GM12878 (cell line): ENCODE measurements at regions not wholly inside any gene's neighbourhood (a gene's known extent, or its start where the extent isn't known, plus 50 kb on each side); places are given as distances from the start of the nearest gene placed in this dataset.

Experiments used
- ATAC-seq: fragments of 200-7000 bp; cut with Tn5 transposase; 3 replicates; pipeline ENCODE4 v1.9.1; 2020; ENCODE audit warnings: mild to moderate bottlenecking, moderate library complexity
- BruUV-seq: library from RNA; stranded (reverse); fragments of 400-500 nt; replicated peaks from 2 replicates; lab custom pipeline; 2021; lab: Mats Ljungman, UMichigan
- CTCF ChIA-PET: fragments of 300-600 bp; sonication (Branson Sonifier 250); formaldehyde crosslinking; extraction: SDS; loops from one replicate; lab custom pipeline; 2021; ENCODE audit warnings: inconsistent platforms; lab: Yijun Ruan, JAX
- POLR2A ChIA-PET: fragments of 350-600 bp; formaldehyde crosslinking; extraction: SDS; loops from one replicate; lab custom pipeline; 2021; ENCODE audit warnings: inconsistent platforms; lab: Charles Lee
- RAD21 ChIA-PET: fragments of 300-600 bp; sonication (Branson Sonifier 250); formaldehyde crosslinking; loops from one replicate; lab custom pipeline; 2023; ENCODE audit warnings: antibody characterized with exemption; ENCODE audit not compliant: unreplicated experiment; lab: Charles Lee
- SMC1A ChIA-PET: fragments of 300-600 bp; sonication (Branson Sonifier 250); formaldehyde crosslinking; loops from one replicate; lab custom pipeline; 2023; ENCODE audit not compliant: unreplicated experiment, uncharacterized antibody; lab: Charles Lee
- DNase-seq: peaks from one replicate; pipeline ENCODE4 v3.0.0-alpha.2; 2011; ENCODE audit warnings: low read depth, low spot score
- FAIRE-seq: peaks from 3 replicates; lab custom pipeline; 2011; peaks lifted over from hg19 to GRCh38; lab: Jason Lieb, UNC
- H2AFZ ChIP-seq: 2 replicates; pipeline ENCODE4 v1.6.0; 2011; ENCODE audit warnings: low read depth, low read length, control low read depth; ENCODE audit not compliant: control insufficient read depth
- H3K27ac ChIP-seq: 2 replicates; pipeline ENCODE4 v1.5.1; 2011; ENCODE audit warnings: control low read depth; ENCODE audit not compliant: control insufficient read depth, insufficient read depth
- H3K27me3 ChIP-seq, 2 experiments: replicated peaks in 1 of 2; 2 replicates each; pipeline versions ENCODE4 v1.6.0 to v1.6.1; 2011; ENCODE audit warnings: low read length in 1 of 2; ENCODE audit not compliant: control insufficient read depth in 2 of 2, insufficient read depth in 2 of 2
- H3K36me3 ChIP-seq, 2 experiments: 2 replicates each; pipeline ENCODE4 v1.5.1; 2011; ENCODE audit warnings: low read length in 1 of 2; ENCODE audit not compliant: control insufficient read depth in 2 of 2, insufficient read depth in 2 of 2
- H3K4me1 ChIP-seq: 2 replicates; pipeline ENCODE4 v1.6.1; 2011; ENCODE audit warnings: mild to moderate bottlenecking, low read length, moderate library complexity, mixed read lengths; ENCODE audit not compliant: control insufficient read depth, insufficient read depth
- H3K4me2 ChIP-seq: 2 replicates; pipeline ENCODE4 v1.6.0; 2011; ENCODE audit warnings: control low read depth; ENCODE audit not compliant: control insufficient read depth, insufficient read depth
- H3K4me3 ChIP-seq: fragments of 200-600 bp; sonication (generic); 2 replicates; pipeline ENCODE4 v1.5.1; 2016
- H3K79me2 ChIP-seq: 2 replicates; pipeline ENCODE4 v1.6.0; 2011; ENCODE audit warnings: low read length; ENCODE audit not compliant: control insufficient read depth, insufficient read depth
- H3K9ac ChIP-seq: 2 replicates; pipeline ENCODE4 v1.8.0; 2011; ENCODE audit warnings: low read length, control low read depth, mixed read lengths; ENCODE audit not compliant: control insufficient read depth, insufficient read depth
- H3K9me3 ChIP-seq: replicated peaks from 3 replicates; pipeline ENCODE4 v1.5.1; 2011; ENCODE audit warnings: mild to moderate bottlenecking, low read length; ENCODE audit not compliant: control insufficient read depth, insufficient read depth
- H4K20me1 ChIP-seq: 2 replicates; pipeline ENCODE4 v1.6.0; 2011; ENCODE audit not compliant: control insufficient read depth, insufficient read depth
- JUND ChIP-seq: IDR thresholded peaks from 2 replicates; pipeline ENCODE4 v1.6.1; 2012; ENCODE audit warnings: low read depth, mild to moderate bottlenecking, low read length, improper control_type of control experiment, moderate library complexity
- PAX5 ChIP-seq: IDR thresholded peaks from 2 replicates; pipeline ENCODE4 v1.6.1; 2011; ENCODE audit warnings: low read depth, low read length, borderline replicate concordance
- PRDM15 ChIP-seq: fragments of 450-650 bp; formaldehyde crosslinking; IDR thresholded peaks from 2 replicates; pipeline ENCODE4 v1.4.0; 2020; ENCODE audit warnings: mild to moderate bottlenecking, moderate library complexity
- in situ Hi-C: fragments of 300-500 bp; cut with MboI; formaldehyde crosslinking; loops from 9 replicates; pipeline ENCODE4 v1.14.3; 2018; ENCODE audit warnings: mixed read lengths
- intact Hi-C: fragments of 100-400 bp; cut with micrococcal nuclease; formaldehyde crosslinking; loops from one replicate; pipeline ENCODE4 v1.14.2; 2022; ENCODE audit not compliant: unreplicated experiment

GRCh38 chr12:17206553-17206952 is 600.6 kb upstream of the LMO3 start:
- in situ Hi-C loops (no loop called here), intact Hi-C loops (no loop called here)
- Histone ChIP-seq H3K79me2 (no peaks in the 10 kb centered on the region), H3K36me3 (no peaks in the 10 kb centered on the region), H4K20me1 (no peaks in the 10 kb centered on the region), H3K4me3 (no peak overlapping the region), H3K4me1 (no peaks in the 10 kb centered on the region), H3K27ac (no peak overlapping the region), H2AFZ (no peak overlapping the region), H3K9ac (no peak overlapping the region), H3K9me3 (no peaks in the 10 kb centered on the region; the same call in 1 of the 3 replicates), H3K27me3 (no peaks in the 10 kb centered on the region), H3K4me2 (no peak overlapping the region)
- FAIRE-seq, result no peak
- no TSS peak for BruUV-seq
- ChIA-PET CTCF (no interaction called here), RAD21 (no interaction called here), POLR2A (no interaction called here), SMC1A (no interaction called here)
- TF ChIP-seq PRDM15 (CRISPR knock-in tag) (no peak), PAX5 (no peak), JUND (no peak)
- ATAC-seq, result no peak
- DNase-seq, result no peak
